GM23338 (cell line): ENCODE measurements at regions not wholly inside any gene's neighbourhood (a gene's known extent, or its start where the extent isn't known, plus 50 kb on each side); places are given as distances from the start of the nearest gene placed in this dataset.

Experiments
- ATAC-seq: fragments of 200-7000 bp; cut with Tn5 transposase; 3 replicates; pipeline ENCODE4 v1.9.1; 2020
- DNase-seq: peaks from one replicate; pipeline ENCODE4 v3.0.0-alpha.2; 2015; ENCODE audit warnings: low spot score
- H2AFZ ChIP-seq: fragments of 200-600 bp; sonication (generic); 2 replicates; pipeline ENCODE4 v1.8.0; 2016; ENCODE audit warnings: antibody characterized with exemption, mild to moderate bottlenecking, moderate library complexity
- H3F3A ChIP-seq: fragments of 200-600 bp; sonication (generic); replicated peaks from 2 replicates; pipeline ENCODE4 v1.8.0; 2017; ENCODE audit warnings: antibody characterized with exemption, mixed run types, low read depth
- H3K27ac ChIP-seq: fragments of 200-600 bp; sonication (generic); 2 replicates; pipeline ENCODE4 v1.6.1; 2016; ENCODE audit warnings: low read depth
- H3K27me3 ChIP-seq: fragments of 200-600 bp; sonication (generic); 2 replicates; pipeline ENCODE4 v1.8.0; 2016; ENCODE audit warnings: mild to moderate bottlenecking, mixed run types, moderate library complexity; ENCODE audit not compliant: insufficient read depth
- H3K36me3 ChIP-seq: fragments of 200-600 bp; sonication (generic); 2 replicates; pipeline ENCODE4 v1.8.0; 2016; ENCODE audit warnings: mild to moderate bottlenecking; ENCODE audit not compliant: insufficient read depth
- H3K4me1 ChIP-seq: fragments of 200-600 bp; sonication (generic); 2 replicates; pipeline ENCODE4 v1.8.0; 2016; ENCODE audit warnings: mild to moderate bottlenecking, moderate library complexity; ENCODE audit not compliant: insufficient read depth
- H3K4me2 ChIP-seq: fragments of 200-600 bp; sonication (generic); 2 replicates; pipeline ENCODE4 v1.7.1; 2017; ENCODE audit warnings: mixed run types
- H3K4me3 ChIP-seq: fragments of 200-600 bp; sonication (generic); 2 replicates; pipeline ENCODE4 v1.6.1; 2016; ENCODE audit warnings: mixed run types
- H3K79me2 ChIP-seq: fragments of 200-600 bp; sonication (generic); replicated peaks from 2 replicates; pipeline ENCODE4 v1.8.0; 2017; ENCODE audit warnings: mild to moderate bottlenecking; ENCODE audit not compliant: insufficient read depth
- H3K9me2 ChIP-seq: fragments of 200-600 bp; sonication (generic); 2 replicates; pipeline ENCODE4 v1.8.0; 2017; ENCODE audit not compliant: insufficient read depth
- H4K20me1 ChIP-seq: fragments of 200-600 bp; sonication (generic); replicated peaks from 2 replicates; pipeline ENCODE4 v1.8.0; 2017; ENCODE audit warnings: mild to moderate bottlenecking; ENCODE audit not compliant: insufficient read depth
- H3K27ac Mint-ChIP-seq: 2 replicates; pipeline ENCODE4 v1.8.0; 2020; ENCODE audit warnings: inconsistent platforms, mild to moderate bottlenecking, moderate library complexity, mixed read lengths
- H3K27me3 Mint-ChIP-seq: 3 replicates; pipeline ENCODE4 v1.8.0; 2022; ENCODE audit warnings: low read depth, mild to moderate bottlenecking, moderate library complexity, mixed read lengths, inconsistent platforms; ENCODE audit not compliant: insufficient read depth, poor library complexity
- H3K36me3 Mint-ChIP-seq: 3 replicates; pipeline ENCODE4 v1.8.0; 2021; ENCODE audit warnings: low read depth, mild to moderate bottlenecking, inconsistent platforms, moderate library complexity, mixed read lengths
- H3K4me1 Mint-ChIP-seq: 3 replicates; pipeline ENCODE4 v1.8.0; 2020; ENCODE audit warnings: mild to moderate bottlenecking, inconsistent platforms, mixed read lengths
- H3K4me3 Mint-ChIP-seq: 3 replicates; pipeline ENCODE4 v1.8.0; 2021; ENCODE audit warnings: moderate library complexity, mild to moderate bottlenecking, inconsistent platforms, mixed read lengths
- H3K9me3 Mint-ChIP-seq: 3 replicates; pipeline ENCODE4 v1.8.0; 2020; ENCODE audit warnings: moderate library complexity, mild to moderate bottlenecking, inconsistent platforms, mixed read lengths
- CREB1 ChIP-seq: fragments of 250-450 bp; sonication (Bioruptor Pico); IDR thresholded peaks from 2 replicates; pipeline ENCODE4 v1.5.0; 2020; ENCODE audit warnings: low read depth, mild to moderate bottlenecking, moderate library complexity
- EZH2 ChIP-seq: fragments of 200-600 bp; sonication (generic); IDR thresholded peaks from one replicate; pipeline ENCODE4 v1.8.0; 2017; ENCODE audit warnings: antibody characterized with exemption, mild to moderate bottlenecking, low read depth; ENCODE audit not compliant: unreplicated experiment
- EZH2phosphoT487 ChIP-seq: fragments of 200-600 bp; sonication (generic); IDR thresholded peaks from one replicate; pipeline ENCODE4 v1.8.1; 2018; ENCODE audit warnings: antibody characterized with exemption; ENCODE audit not compliant: unreplicated experiment
- JUNB ChIP-seq: IDR thresholded peaks from one replicate; pipeline ENCODE4 v1.6.1; 2016; ENCODE audit warnings: antibody characterized with exemption; ENCODE audit not compliant: unreplicated experiment
- NANOG ChIP-seq: IDR thresholded peaks from 2 replicates; pipeline ENCODE4 v1.6.1; 2016; ENCODE audit warnings: antibody characterized with exemption, borderline replicate concordance
- POLR2AphosphoS5 ChIP-seq: IDR thresholded peaks from 2 replicates; pipeline ENCODE4 v1.6.1; 2016; ENCODE audit warnings: antibody characterized with exemption, low read depth
- STAT1 ChIP-seq: IDR thresholded peaks from one replicate; pipeline ENCODE4 v1.6.1; 2016; ENCODE audit warnings: antibody characterized with exemption; ENCODE audit not compliant: unreplicated experiment
- ZNF114 ChIP-seq: fragments of 250-450 bp; sonication (Bioruptor Pico); IDR thresholded peaks from 2 replicates; pipeline ENCODE4 v1.5.0; 2020; ENCODE audit warnings: mild to moderate bottlenecking, moderate library complexity
- ZNF331 ChIP-seq: fragments of 250-450 bp; sonication (Bioruptor Pico); IDR thresholded peaks from 2 replicates; pipeline ENCODE4 v1.5.0; 2020; ENCODE audit warnings: low read depth, mild to moderate bottlenecking, moderate library complexity
- TF ChIP-seq, protein P1 (sequence below): IDR thresholded peaks from 2 replicates; pipeline ENCODE4 v1.6.1; 2016; ENCODE audit warnings: antibody characterized with exemption
- TF ChIP-seq, protein P2 (sequence below): IDR thresholded peaks from one replicate; pipeline ENCODE4 v1.6.1; 2018; ENCODE audit warnings: antibody characterized with exemption; ENCODE audit not compliant: unreplicated experiment
- TF ChIP-seq, protein P3 (sequence below), 2 experiments: fragments of 200-600 bp in 1 of 2; sonication (generic) in 1 of 2; conservative IDR thresholded peaks; 2 replicates each; pipeline versions ENCODE4 v1.5.1 to v1.6.1; 2016 to 2017; ENCODE audit warnings: antibody characterized with exemption in 2 of 2, low read depth in 2 of 2, mild to moderate bottlenecking in 2 of 2, moderate library complexity in 1 of 2

DNA sequence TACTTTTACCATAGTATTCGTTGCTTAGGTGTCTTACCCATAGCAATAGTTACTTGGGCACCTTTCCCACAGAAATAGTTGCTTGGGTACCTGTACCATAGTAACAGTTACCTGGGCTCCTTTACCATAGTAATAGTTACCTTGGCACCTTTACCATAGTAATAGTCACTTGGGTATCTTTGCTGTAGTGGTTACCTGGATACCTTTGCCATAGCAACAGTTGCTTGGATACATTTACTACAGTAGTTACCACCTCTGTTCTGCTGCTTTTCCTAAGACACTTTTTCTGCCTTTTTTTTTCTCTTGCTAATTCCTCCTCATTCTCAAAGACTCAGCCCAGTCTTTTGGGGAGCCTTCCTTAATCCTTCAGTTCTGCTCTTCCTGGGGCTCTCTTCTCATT, 272.8 kb upstream of the PUDP start:
- Mint-ChIP-seq H3K4me1 (no peaks in the 10 kb centered on the region), H3K27ac (no peak overlapping the region), H3K27me3 (no peaks in the 10 kb centered on the region), H3K9me3 (no peaks in the 10 kb centered on the region), H3K36me3 (no peaks in the 10 kb centered on the region), H3K4me3 (no peak overlapping the region)
- ATAC-seq (no peak), DNase-seq (peak; percentile 15)
- H3F3A ChIP-seq = no peaks in the 10 kb centered on the region
- no peaks in the 10 kb centered on the region for H4K20me1 ChIP-seq
- no peaks in the 10 kb centered on the region for H3K79me2 ChIP-seq
- TF ChIP-seq, protein P1, sequence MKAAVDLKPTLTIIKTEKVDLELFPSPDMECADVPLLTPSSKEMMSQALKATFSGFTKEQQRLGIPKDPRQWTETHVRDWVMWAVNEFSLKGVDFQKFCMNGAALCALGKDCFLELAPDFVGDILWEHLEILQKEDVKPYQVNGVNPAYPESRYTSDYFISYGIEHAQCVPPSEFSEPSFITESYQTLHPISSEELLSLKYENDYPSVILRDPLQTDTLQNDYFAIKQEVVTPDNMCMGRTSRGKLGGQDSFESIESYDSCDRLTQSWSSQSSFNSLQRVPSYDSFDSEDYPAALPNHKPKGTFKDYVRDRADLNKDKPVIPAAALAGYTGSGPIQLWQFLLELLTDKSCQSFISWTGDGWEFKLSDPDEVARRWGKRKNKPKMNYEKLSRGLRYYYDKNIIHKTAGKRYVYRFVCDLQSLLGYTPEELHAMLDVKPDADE = no peak
- TF ChIP-seq, protein P2, sequence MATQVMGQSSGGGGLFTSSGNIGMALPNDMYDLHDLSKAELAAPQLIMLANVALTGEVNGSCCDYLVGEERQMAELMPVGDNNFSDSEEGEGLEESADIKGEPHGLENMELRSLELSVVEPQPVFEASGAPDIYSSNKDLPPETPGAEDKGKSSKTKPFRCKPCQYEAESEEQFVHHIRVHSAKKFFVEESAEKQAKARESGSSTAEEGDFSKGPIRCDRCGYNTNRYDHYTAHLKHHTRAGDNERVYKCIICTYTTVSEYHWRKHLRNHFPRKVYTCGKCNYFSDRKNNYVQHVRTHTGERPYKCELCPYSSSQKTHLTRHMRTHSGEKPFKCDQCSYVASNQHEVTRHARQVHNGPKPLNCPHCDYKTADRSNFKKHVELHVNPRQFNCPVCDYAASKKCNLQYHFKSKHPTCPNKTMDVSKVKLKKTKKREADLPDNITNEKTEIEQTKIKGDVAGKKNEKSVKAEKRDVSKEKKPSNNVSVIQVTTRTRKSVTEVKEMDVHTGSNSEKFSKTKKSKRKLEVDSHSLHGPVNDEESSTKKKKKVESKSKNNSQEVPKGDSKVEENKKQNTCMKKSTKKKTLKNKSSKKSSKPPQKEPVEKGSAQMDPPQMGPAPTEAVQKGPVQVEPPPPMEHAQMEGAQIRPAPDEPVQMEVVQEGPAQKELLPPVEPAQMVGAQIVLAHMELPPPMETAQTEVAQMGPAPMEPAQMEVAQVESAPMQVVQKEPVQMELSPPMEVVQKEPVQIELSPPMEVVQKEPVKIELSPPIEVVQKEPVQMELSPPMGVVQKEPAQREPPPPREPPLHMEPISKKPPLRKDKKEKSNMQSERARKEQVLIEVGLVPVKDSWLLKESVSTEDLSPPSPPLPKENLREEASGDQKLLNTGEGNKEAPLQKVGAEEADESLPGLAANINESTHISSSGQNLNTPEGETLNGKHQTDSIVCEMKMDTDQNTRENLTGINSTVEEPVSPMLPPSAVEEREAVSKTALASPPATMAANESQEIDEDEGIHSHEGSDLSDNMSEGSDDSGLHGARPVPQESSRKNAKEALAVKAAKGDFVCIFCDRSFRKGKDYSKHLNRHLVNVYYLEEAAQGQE = no peak
- TF ChIP-seq CREB1 (CRISPR knock-in tag) (no peak), EZH2 (no peak), NANOG (no peak), STAT1 (no peak), ZNF331 (CRISPR knock-in tag) (no peak), POLR2AphosphoS5 (no peak), ZNF114 (no peak)
- TF ChIP-seq, protein P3, sequence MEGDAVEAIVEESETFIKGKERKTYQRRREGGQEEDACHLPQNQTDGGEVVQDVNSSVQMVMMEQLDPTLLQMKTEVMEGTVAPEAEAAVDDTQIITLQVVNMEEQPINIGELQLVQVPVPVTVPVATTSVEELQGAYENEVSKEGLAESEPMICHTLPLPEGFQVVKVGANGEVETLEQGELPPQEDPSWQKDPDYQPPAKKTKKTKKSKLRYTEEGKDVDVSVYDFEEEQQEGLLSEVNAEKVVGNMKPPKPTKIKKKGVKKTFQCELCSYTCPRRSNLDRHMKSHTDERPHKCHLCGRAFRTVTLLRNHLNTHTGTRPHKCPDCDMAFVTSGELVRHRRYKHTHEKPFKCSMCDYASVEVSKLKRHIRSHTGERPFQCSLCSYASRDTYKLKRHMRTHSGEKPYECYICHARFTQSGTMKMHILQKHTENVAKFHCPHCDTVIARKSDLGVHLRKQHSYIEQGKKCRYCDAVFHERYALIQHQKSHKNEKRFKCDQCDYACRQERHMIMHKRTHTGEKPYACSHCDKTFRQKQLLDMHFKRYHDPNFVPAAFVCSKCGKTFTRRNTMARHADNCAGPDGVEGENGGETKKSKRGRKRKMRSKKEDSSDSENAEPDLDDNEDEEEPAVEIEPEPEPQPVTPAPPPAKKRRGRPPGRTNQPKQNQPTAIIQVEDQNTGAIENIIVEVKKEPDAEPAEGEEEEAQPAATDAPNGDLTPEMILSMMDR (conservative IDR thresholded peaks at IDR 0.05; ENCODE audit: low read depth in 2 of 2) = no peak
- no peak overlapping the region for H3K4me3 ChIP-seq
- H3K4me1 ChIP-seq = no peaks in the 10 kb centered on the region
- H3K36me3 ChIP-seq = no peaks in the 10 kb centered on the region
- no peak overlapping the region for H2AFZ ChIP-seq
- no peaks in the 10 kb centered on the region for H3K9me2 ChIP-seq
- no peaks in the 10 kb centered on the region for H3K27me3 ChIP-seq
- no peak overlapping the region for H3K4me2 ChIP-seq
- H3K27ac ChIP-seq = no peak overlapping the region

DNA sequence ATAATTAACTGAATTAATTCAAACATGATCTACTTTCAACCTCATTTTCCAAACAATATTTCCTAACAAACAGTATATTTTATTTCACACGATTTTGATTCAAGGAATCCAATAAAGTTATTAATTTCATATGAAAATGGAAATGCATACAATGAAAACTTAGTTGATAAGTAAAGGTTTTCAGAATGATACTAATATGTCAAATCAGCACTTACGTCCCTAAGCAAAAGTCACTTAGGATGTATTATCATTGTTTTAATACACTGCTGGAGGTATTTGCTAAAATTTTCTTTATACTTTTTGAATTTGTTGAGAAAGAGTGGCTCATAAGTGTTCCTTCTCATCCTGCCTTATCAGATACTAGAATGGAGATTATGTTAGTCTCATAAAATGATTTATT, 266.8 kb upstream of the PUDP start:
- H3K27ac Mint-ChIP-seq = no peak overlapping the region
- TF ChIP-seq JUNB = no peak
- TF ChIP-seq, protein P2 = no peak
- no peak for TF ChIP-seq EZH2phosphoT487
- TF ChIP-seq EZH2 = no peak
- TF ChIP-seq CREB1 (CRISPR knock-in tag) = no peak
- no peak for TF ChIP-seq NANOG
- TF ChIP-seq STAT1 = no peak
- no peak for TF ChIP-seq ZNF331 (CRISPR knock-in tag)
- TF ChIP-seq, protein P1 = no peak
- no peak for TF ChIP-seq POLR2AphosphoS5
- no peak for TF ChIP-seq ZNF114

More for the DNA sequence above, 266.8 kb upstream of the PUDP start:
- H3K4me1 Mint-ChIP-seq = no peaks in the 10 kb centered on the region
- Histone ChIP-seq H3K27me3 (no peaks in the 10 kb centered on the region), H3K4me1 (no peaks in the 10 kb centered on the region), H3K27ac (no peak overlapping the region), H3K4me2 (no peak overlapping the region), H3K9me2 (no peaks in the 10 kb centered on the region), H3F3A (no peaks in the 10 kb centered on the region), H4K20me1 (no peaks in the 10 kb centered on the region), H2AFZ (no peak overlapping the region), H3K36me3 (no peaks in the 10 kb centered on the region), H3K79me2 (no peaks in the 10 kb centered on the region), H3K4me3 (no peak overlapping the region)
- no peaks in the 10 kb centered on the region for H3K9me3 Mint-ChIP-seq
- ATAC-seq (no peak), DNase-seq (no peak)
- H3K27me3 Mint-ChIP-seq = no peaks in the 10 kb centered on the region
- H3K4me3 Mint-ChIP-seq = no peak overlapping the region
- H3K36me3 Mint-ChIP-seq = no peaks in the 10 kb centered on the region
